Tibial artery (tissue), 4 donors: ENCODE measurements at regions not wholly inside any gene's neighbourhood (a gene's known extent, or its start where the extent isn't known, plus 50 kb on each side); places are given as distances from the start of the nearest gene placed in this dataset.

Experiments
- DNase-seq, 2 donors: peaks; one replicate each; pipeline ENCODE4 v3.0.0-alpha.2; 2019
- H3K27ac ChIP-seq, 2 donors: fragments of 200-600 bp; sonication (generic) in 1 of 2; 1 replicate in 1 of 2; 2 replicates in 1 of 2; pipeline ENCODE4 v1.5.1; 2018 to 2019; ENCODE audit warnings: mild to moderate bottlenecking in 1 of 2
- H3K27me3 ChIP-seq, 2 donors: fragments of 200-600 bp; sonication (generic) in 1 of 2; one replicate each; pipeline versions ENCODE4 v1.5.1 to v1.6.0; 2016 to 2019
- H3K36me3 ChIP-seq, 3 donors: fragments of 200-600 bp; sonication (generic) in 2 of 3; one replicate each; pipeline ENCODE4 v1.5.1; 2016 to 2019; ENCODE audit warnings: mild to moderate bottlenecking in 2 of 3
- H3K4me1 ChIP-seq, 4 donors: fragments of 200-600 bp; sonication (generic) in 2 of 4; 1 replicate in 3 of 4; 2 replicates in 1 of 4; pipeline ENCODE4 v1.5.1; 2016 to 2019
- H3K4me3 ChIP-seq, 2 donors: fragments of 200-600 bp; sonication (generic) in 1 of 2; 1 replicate in 1 of 2; 2 replicates in 1 of 2; pipeline ENCODE4 v1.5.1; 2018 to 2019; ENCODE audit warnings: mild to moderate bottlenecking in 2 of 2
- H3K9me3 ChIP-seq, 3 donors: fragments of 200-600 bp; sonication (generic) in 1 of 3; one replicate each; pipeline ENCODE4 v1.5.1; 2016 to 2019
- intact Hi-C: fragments of 100-400 bp; cut with DNase I; formaldehyde crosslinking; loops from one replicate; pipeline ENCODE4 v1.15.0; 2023; ENCODE audit warnings: low total_unique reads
- TF ChIP-seq, protein P1 (sequence below), 2 experiments: fragments of 200-600 bp in 1 of 2; fragments of 450-650 bp in 1 of 2; IDR thresholded peaks; one replicate each; pipeline ENCODE4 v1.5.1; 2017 to 2019; ENCODE audit warnings: antibody characterized with exemption in 2 of 2, mild to moderate bottlenecking in 1 of 2, moderate library complexity in 1 of 2

DNA sequence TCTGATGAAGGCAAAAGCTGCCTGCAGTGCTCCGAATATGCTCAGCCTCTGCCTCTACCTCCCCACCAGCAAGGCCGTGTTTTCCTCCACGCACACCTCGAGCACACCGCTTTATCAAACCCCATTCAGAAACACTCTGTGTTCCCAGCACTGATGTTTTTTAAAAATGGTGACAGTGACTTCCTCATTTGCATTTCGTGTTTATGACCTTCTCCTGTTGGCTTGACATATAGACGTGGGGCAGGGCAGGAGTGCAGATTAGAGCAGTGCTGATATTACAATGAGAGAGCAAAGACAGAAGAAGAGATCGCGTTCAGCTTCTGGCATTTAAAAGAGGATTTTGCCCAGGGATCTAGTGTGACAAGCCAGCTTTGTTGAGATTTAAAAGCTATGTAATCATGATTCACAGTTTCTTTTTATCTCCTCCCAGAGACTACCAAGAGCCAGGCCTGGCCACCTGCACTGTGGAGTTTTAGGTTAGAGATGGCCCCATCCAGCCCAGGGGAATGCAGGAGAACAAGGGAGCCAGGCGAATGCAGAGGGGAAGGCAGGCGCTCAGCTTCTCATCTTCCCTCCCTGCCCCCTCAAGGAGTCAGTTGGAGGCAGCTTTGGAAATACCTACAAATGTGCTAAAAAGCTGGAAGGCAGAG lies 61.5 kb upstream of the NEDD4L start:
- intact Hi-C loops = no loop called here

DNA sequence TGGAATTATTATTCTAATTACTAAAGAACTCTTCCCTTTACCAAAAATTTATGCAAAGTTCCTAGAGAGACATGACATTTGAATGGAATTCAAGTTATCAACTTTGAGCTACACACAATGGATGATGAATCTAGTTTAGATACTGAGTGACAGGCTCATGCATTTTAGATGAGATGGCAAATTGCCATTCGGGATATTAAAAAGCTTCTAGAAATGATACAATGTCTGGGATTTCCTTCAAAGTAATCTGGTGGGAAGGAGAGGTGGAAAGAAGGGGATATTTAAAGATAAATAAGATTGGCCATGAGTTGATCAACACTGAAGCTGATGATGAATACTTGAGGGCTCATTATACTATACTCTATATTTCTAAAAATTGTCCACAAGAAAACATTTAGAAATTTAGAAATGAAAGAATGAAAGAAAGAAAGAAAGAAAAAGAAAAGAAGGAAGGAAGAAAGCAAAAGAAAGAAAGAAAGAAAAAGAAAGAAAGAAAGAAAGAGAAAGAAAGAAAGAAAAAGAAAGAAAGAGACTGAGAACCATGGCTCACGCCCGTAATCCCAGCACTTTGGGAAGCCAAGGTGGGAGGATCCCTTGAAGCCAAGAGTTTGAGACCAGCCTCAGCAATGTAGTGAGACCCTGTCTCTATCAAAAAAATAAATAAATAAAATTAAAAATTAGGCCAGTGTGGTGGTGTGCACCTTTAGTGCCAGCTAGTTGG lies 62.6 kb upstream of the NEDD4L start:
- TF ChIP-seq, protein P1, sequence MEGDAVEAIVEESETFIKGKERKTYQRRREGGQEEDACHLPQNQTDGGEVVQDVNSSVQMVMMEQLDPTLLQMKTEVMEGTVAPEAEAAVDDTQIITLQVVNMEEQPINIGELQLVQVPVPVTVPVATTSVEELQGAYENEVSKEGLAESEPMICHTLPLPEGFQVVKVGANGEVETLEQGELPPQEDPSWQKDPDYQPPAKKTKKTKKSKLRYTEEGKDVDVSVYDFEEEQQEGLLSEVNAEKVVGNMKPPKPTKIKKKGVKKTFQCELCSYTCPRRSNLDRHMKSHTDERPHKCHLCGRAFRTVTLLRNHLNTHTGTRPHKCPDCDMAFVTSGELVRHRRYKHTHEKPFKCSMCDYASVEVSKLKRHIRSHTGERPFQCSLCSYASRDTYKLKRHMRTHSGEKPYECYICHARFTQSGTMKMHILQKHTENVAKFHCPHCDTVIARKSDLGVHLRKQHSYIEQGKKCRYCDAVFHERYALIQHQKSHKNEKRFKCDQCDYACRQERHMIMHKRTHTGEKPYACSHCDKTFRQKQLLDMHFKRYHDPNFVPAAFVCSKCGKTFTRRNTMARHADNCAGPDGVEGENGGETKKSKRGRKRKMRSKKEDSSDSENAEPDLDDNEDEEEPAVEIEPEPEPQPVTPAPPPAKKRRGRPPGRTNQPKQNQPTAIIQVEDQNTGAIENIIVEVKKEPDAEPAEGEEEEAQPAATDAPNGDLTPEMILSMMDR (IDR thresholded peaks at IDR 0.05) = no peak
- H3K36me3 ChIP-seq = no peaks in the 10 kb centered on the region
- intact Hi-C loops = no loop called here
- no peaks in the 10 kb centered on the region for H3K4me1 ChIP-seq
- H3K27ac ChIP-seq = no peak overlapping the region
- H3K4me3 ChIP-seq = no peak overlapping the region
- H3K9me3 ChIP-seq = no peaks in the 10 kb centered on the region
- no peak for DNase-seq
- no peaks in the 10 kb centered on the region for H3K27me3 ChIP-seq

More for the DNA sequence above, 61.5 kb upstream of the NEDD4L start:
- no peaks in the 10 kb centered on the region for H3K4me1 ChIP-seq
- DNase-seq = no peak
- no peak overlapping the region for H3K4me3 ChIP-seq
- H3K9me3 ChIP-seq = peaks cover 0 to 1% (median 0%) of the 10 kb centered on the region in 3 donors
- no peaks in the 10 kb centered on the region for H3K27me3 ChIP-seq
- no peaks in the 10 kb centered on the region for H3K36me3 ChIP-seq
- TF ChIP-seq, protein P1 (IDR thresholded peaks at IDR 0.05) = no peak
- no peak overlapping the region for H3K27ac ChIP-seq

DNA sequence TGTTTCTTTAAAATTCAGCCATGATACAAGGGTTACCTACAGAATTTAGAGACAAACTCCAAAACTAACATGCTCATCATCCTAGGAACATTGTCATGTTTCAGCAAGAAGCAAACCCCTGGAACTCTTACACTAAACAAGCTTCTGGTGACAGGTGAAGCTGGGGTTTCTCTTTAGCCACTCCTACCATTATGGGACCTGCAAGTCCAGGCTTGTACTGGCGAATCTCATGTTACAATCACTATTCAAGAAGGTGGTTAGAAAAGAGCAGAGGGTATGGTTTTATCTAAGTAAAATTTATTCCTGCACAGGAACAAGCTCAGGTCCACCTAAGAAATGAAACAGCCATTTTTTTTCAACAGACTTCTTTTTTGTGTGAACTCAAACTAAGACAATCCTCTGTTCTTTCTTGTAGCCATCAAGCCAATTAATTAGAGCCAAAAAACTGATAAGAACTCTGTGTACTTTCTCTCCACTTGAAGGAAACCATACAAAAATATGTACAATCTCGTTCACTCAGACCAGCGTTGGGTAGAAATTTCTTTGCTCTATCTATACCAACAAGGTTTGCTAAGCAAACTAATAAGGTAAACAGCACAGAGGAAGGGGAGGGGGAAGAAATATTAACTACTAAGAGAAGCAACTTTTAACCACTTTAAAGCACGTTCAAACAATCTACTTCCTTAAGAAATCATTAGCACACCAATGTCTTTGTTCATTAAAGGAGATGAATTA lies 63.3 kb upstream of the NEDD4L start:
- no peaks in the 10 kb centered on the region for H3K9me3 ChIP-seq
- TF ChIP-seq, protein P1 (IDR thresholded peaks at IDR 0.05) = no peak
- no peak overlapping the region for H3K27ac ChIP-seq
- H3K36me3 ChIP-seq = no peaks in the 10 kb centered on the region
- H3K4me1 ChIP-seq = no peaks in the 10 kb centered on the region
- no peaks in the 10 kb centered on the region for H3K27me3 ChIP-seq
- no peak for DNase-seq
- intact Hi-C loops = no loop called here
- H3K4me3 ChIP-seq = no peak overlapping the region

DNA sequence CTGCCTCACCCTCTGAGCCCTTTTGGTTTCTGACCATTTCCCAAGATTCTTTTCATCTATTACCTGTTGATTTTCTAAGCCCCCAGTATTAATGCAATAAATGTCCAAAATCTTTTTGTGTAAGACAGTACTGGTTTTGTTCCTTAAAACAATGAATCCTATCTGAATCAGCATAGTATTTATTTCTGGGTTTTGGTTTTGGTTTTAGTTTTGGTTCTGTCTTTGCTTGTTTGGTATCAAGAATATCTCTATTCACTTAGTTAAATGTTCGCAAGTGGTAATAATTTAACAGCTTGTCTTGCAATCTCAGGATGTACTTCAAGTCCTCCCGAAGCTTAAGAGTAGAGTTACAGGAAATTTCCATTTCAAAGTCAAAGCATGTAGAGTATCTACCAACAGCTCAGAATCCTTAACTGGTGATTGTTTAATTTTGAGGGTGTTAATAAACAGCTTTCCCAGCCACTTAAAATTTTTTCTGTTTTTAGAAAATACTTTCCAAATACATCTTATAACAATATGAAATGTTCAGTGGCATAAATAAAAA lies 67.7 kb upstream of the NEDD4L start:
- TF ChIP-seq, protein P1 (IDR thresholded peaks at IDR 0.05) = no peak
- DNase-seq = no peak
- no peaks in the 10 kb centered on the region for H3K9me3 ChIP-seq
- no peak overlapping the region for H3K27ac ChIP-seq
- H3K4me1 ChIP-seq = no peaks in the 10 kb centered on the region
- no peaks in the 10 kb centered on the region for H3K27me3 ChIP-seq
- intact Hi-C loops = no loop called here
- no peak overlapping the region for H3K4me3 ChIP-seq
- H3K36me3 ChIP-seq = no peaks in the 10 kb centered on the region

DNA sequence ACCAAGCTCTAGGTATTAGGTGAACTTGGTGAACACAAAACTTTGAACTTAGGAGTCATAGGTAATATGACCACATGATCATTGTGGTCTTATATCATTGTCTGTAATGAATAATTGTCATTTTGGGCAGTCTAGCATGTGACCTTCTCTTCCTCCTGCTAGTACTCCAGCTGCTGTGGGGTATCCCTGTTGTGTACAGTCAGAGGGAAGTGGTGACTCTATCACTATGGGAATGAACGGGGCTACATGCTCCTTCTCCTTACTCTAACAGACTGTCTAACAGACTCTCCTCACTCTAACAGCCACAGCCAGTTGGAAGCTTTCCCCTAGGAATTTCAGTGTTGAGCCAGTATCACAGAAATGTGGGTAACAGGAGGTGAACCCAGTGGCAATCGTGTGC lies 68.2 kb upstream of the NEDD4L start:
- TF ChIP-seq, protein P1 (IDR thresholded peaks at IDR 0.05) = no peak
- Histone ChIP-seq H3K36me3 (no peaks in the 10 kb centered on the region), H3K4me3 (no peak overlapping the region), H3K9me3 (no peaks in the 10 kb centered on the region), H3K27ac (no peak overlapping the region), H3K4me1 (no peaks in the 10 kb centered on the region), H3K27me3 (no peaks in the 10 kb centered on the region)
- DNase-seq = no peak
- intact Hi-C loops = no loop called here
